Neural cell (in vitro differentiated cells): ENCODE measurements at regions not wholly inside any gene's neighbourhood (a gene's known extent, or its start where the extent isn't known, plus 50 kb on each side); places are given as distances from the start of the nearest gene placed in this dataset.

Source experiments
- H2AFZ ChIP-seq: fragments of 200-600, 300-800 bp; sonication (generic), shearing (Covaris generic); 2 replicates; pipeline ENCODE4 v1.6.0; 2014; ENCODE audit warnings: low read depth, mild to moderate bottlenecking, antibody characterized with exemption, low read length, moderate library complexity
- H3F3A ChIP-seq: fragments of 200-600 bp; shearing (Covaris generic); 2 replicates; pipeline ENCODE4 v1.6.1; 2016; ENCODE audit warnings: mild to moderate bottlenecking, moderate library complexity, mixed read lengths, antibody characterized with exemption, low read length; ENCODE audit not compliant: insufficient read depth, poor library complexity, severe bottlenecking
- H3K27ac ChIP-seq: fragments of 200-600, 300-800 bp; sonication (generic), shearing (Covaris generic); 2 replicates; pipeline ENCODE4 v1.5.1; 2014; ENCODE audit warnings: mild to moderate bottlenecking, low read length, moderate library complexity
- H3K27me3 ChIP-seq: fragments of 300-800, 200-600 bp; sonication (generic), shearing (Covaris generic); 2 replicates; pipeline ENCODE4 v1.6.0; 2014; ENCODE audit warnings: mild to moderate bottlenecking, low read depth, low read length, moderate library complexity; ENCODE audit not compliant: insufficient read depth
- H3K36me3 ChIP-seq: fragments of 300-800, 200-600 bp; sonication (generic), shearing (Covaris generic); 2 replicates; pipeline ENCODE4 v1.5.1; 2014; ENCODE audit warnings: mild to moderate bottlenecking, antibody characterized with exemption, low read length, moderate library complexity; ENCODE audit not compliant: insufficient read depth
- H3K4me2 ChIP-seq: fragments of 300-800, 200-600 bp; sonication (generic), shearing (Covaris generic); 2 replicates; pipeline ENCODE4 v1.6.0; 2014; ENCODE audit warnings: mild to moderate bottlenecking, low read length
- H3K4me3 ChIP-seq: fragments of 300-800, 200-600 bp; sonication (generic), shearing (Covaris generic); 2 replicates; pipeline ENCODE4 v1.5.1; 2014; ENCODE audit warnings: mild to moderate bottlenecking, low read length, moderate library complexity
- H3K79me2 ChIP-seq: fragments of 200-600 bp; shearing (Covaris generic); replicated peaks from 2 replicates; pipeline ENCODE4 v1.6.0; 2014; ENCODE audit warnings: mild to moderate bottlenecking, low read length, moderate library complexity; ENCODE audit not compliant: insufficient read depth
- H3K9ac ChIP-seq: fragments of 300-800, 200-600 bp; sonication (generic), shearing (Covaris generic); 2 replicates; pipeline ENCODE4 v1.6.1; 2016; ENCODE audit warnings: mild to moderate bottlenecking, low read length, mixed read lengths
- H3K9me2 ChIP-seq: fragments of 200-600 bp; shearing (Covaris generic); 2 replicates; pipeline ENCODE4 v1.6.1; 2016; ENCODE audit warnings: mild to moderate bottlenecking, low read length, mixed read lengths; ENCODE audit not compliant: insufficient read depth
- H3K9me3 ChIP-seq: fragments of 200-600, 300-800 bp; sonication (generic), shearing (Covaris generic); 2 replicates; pipeline ENCODE4 v1.6.1; 2016; ENCODE audit warnings: mild to moderate bottlenecking, mixed run types, low read length, moderate library complexity, mixed read lengths
- H4K20me1 ChIP-seq: fragments of 200-600 bp; shearing (Covaris generic); 2 replicates; pipeline ENCODE4 v1.6.1; 2016; ENCODE audit warnings: mild to moderate bottlenecking, mixed run types; ENCODE audit not compliant: insufficient read depth
- CTCF ChIP-seq: fragments of 450-650 bp; IDR thresholded peaks from 2 replicates; pipeline ENCODE4 v1.5.1; 2014; ENCODE audit warnings: antibody characterized with exemption, mild to moderate bottlenecking, moderate library complexity; ENCODE audit not compliant: poor library complexity, severe bottlenecking
- EP300 ChIP-seq: fragments of 450-650 bp; conservative IDR thresholded peaks from 2 replicates; pipeline ENCODE4 v1.6.1; 2014; ENCODE audit warnings: antibody characterized with exemption, mild to moderate bottlenecking, moderate library complexity; ENCODE audit not compliant: poor library complexity, severe bottlenecking
- MXI1 ChIP-seq: fragments of 450-650 bp; conservative IDR thresholded peaks from 2 replicates; pipeline ENCODE4 v1.6.1; 2014; ENCODE audit warnings: antibody characterized with exemption, mild to moderate bottlenecking; ENCODE audit not compliant: poor library complexity, severe bottlenecking
- POLR2AphosphoS5 ChIP-seq: IDR thresholded peaks from 2 replicates; pipeline ENCODE4 v1.6.1; 2012
- REST ChIP-seq: IDR thresholded peaks from 2 replicates; pipeline ENCODE4 v1.6.1; 2012; ENCODE audit warnings: borderline replicate concordance
- SMC3 ChIP-seq: fragments of 450-650 bp; conservative IDR thresholded peaks from 2 replicates; pipeline ENCODE4 v1.6.1; 2014; ENCODE audit warnings: antibody characterized with exemption, mild to moderate bottlenecking, moderate library complexity; ENCODE audit not compliant: poor library complexity
- TAF1 ChIP-seq: IDR thresholded peaks from 2 replicates; pipeline ENCODE4 v1.6.1; 2012; ENCODE audit warnings: low read depth

- TF ChIP-seq CTCF = peak; percentile 19
- TF ChIP-seq EP300 = no peak
- no peak for TF ChIP-seq REST
- H3K79me2 ChIP-seq = no peaks in the 10 kb centered on the region
- H3K9me3 ChIP-seq = no peaks in the 10 kb centered on the region
- H3K27me3 ChIP-seq = no peaks in the 10 kb centered on the region
- no peaks in the 10 kb centered on the region for H3K9me2 ChIP-seq
- no peak overlapping the region for H3K4me3 ChIP-seq
- no peaks in the 10 kb centered on the region for H3K36me3 ChIP-seq
- H4K20me1 ChIP-seq = no peaks in the 10 kb centered on the region
- H3K27ac ChIP-seq = no peak overlapping the region
- H3F3A ChIP-seq = no peaks in the 10 kb centered on the region
- no peak overlapping the region for H3K4me2 ChIP-seq
- no peak overlapping the region for H3K9ac ChIP-seq
- no peak overlapping the region for H2AFZ ChIP-seq
Measured at GRCh38 chr11:113553915-113554314, 78.7 kb upstream of the DRD2 start.

GRCh38 chr11:113553235-113553634 is 78.0 kb upstream of the DRD2 start:
- Histone ChIP-seq H3K36me3 (no peaks in the 10 kb centered on the region), H3K27ac (no peak overlapping the region), H3F3A (no peaks in the 10 kb centered on the region), H3K4me2 (no peak overlapping the region), H3K9me3 (no peaks in the 10 kb centered on the region), H3K4me3 (no peak overlapping the region), H3K9ac (no peak overlapping the region), H2AFZ (no peak overlapping the region), H3K9me2 (no peaks in the 10 kb centered on the region), H3K79me2 (no peaks in the 10 kb centered on the region), H4K20me1 (no peaks in the 10 kb centered on the region), H3K27me3 (no peaks in the 10 kb centered on the region)
- TF ChIP-seq CTCF = no peak
- TF ChIP-seq MXI1 = no peak
- no peak for TF ChIP-seq EP300

- no peaks in the 10 kb centered on the region for H3K9me3 ChIP-seq
- H2AFZ ChIP-seq = no peak overlapping the region
- TF ChIP-seq MXI1 (no peak), POLR2AphosphoS5 (no peak), SMC3 (no peak), EP300 (no peak), TAF1 (no peak)
- H3K9ac ChIP-seq = no peak overlapping the region
- no peaks in the 10 kb centered on the region for H3K27me3 ChIP-seq
- H4K20me1 ChIP-seq = no peaks in the 10 kb centered on the region
- no peak overlapping the region for H3K4me2 ChIP-seq
- no peaks in the 10 kb centered on the region for H3K36me3 ChIP-seq
- H3K27ac ChIP-seq = no peak overlapping the region
- no peaks in the 10 kb centered on the region for H3K79me2 ChIP-seq
- no peaks in the 10 kb centered on the region for H3F3A ChIP-seq
- no peaks in the 10 kb centered on the region for H3K9me2 ChIP-seq
- no peak overlapping the region for H3K4me3 ChIP-seq
Measured at GRCh38 chr11:113552271-113552670, 77.1 kb upstream of the DRD2 start.
